ENCODE measurements at regions not wholly inside any gene's neighbourhood (a gene's known extent, or its start where the extent isn't known, plus 50 kb on each side); places are given as distances from the start of the nearest gene placed in this dataset.

DNA sequence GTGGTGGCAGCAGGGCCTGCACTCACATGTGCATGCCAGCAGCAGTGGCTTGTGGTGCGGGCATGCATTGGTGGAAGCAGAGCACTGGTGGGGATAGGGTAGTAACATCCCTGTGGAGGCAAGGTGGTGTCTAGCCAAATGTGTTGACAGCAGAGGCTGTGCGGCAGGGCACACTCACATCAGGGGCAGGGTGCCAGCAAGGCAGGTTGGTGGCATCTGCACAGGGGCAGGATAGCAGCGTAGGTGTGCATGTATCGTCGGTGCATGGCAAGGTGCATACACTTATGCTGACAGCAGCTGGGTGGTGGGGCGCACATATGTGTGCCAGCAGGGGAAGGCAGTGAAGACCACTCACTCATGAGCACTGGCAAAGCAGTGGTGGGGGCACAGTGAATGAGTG is 211.5 kb upstream of the CSNK1A1L start:
- H3K36me3 ChIP-seq (ENCODE audit: control insufficient read depth, insufficient read depth, low read length) = no peaks in the 10 kb centered on the region
- H2AFZ ChIP-seq (ENCODE audit: low read length) = no peak overlapping the region
- no peak for TF ChIP-seq CTCF (conservative IDR thresholded peaks at IDR 0.05 in 1 of 2, IDR thresholded peaks at IDR 0.05 in 1 of 2; ENCODE audit: low read depth in 1 of 2, low read length in 2 of 2)
- TF ChIP-seq EZH2 (IDR thresholded peaks at IDR 0.05; ENCODE audit: low read length, missing control alignments) = no peak
- no peak overlapping the region for H3K27ac ChIP-seq (ENCODE audit: insufficient read depth, low read length)
- no peaks in the 10 kb centered on the region for H4K20me1 ChIP-seq (ENCODE audit: control insufficient read depth, extremely low read depth, insufficient read depth, low read length)
- H3K9me3 ChIP-seq (ENCODE audit: control insufficient read depth, insufficient read depth, low read depth, low read length) = peaks cover 1% of the 10 kb centered on the region
- no peak overlapping the region for H3K4me2 ChIP-seq (ENCODE audit: extremely low read depth, insufficient read depth, low read length)
- H3K27me3 ChIP-seq (ENCODE audit: control insufficient read depth, insufficient read depth, low read length) = no peaks in the 10 kb centered on the region
- H3K4me3 ChIP-seq (replicated peaks in 1 of 4; ENCODE audit: control extremely low read depth in 1 of 4, insufficient read depth in 1 of 4, low read depth in 3 of 4, low read length in 4 of 4) = no peak overlapping the region
- H3K9ac ChIP-seq (ENCODE audit: insufficient read depth, low read length) = no peak overlapping the region
- DNase-seq (ENCODE audit: low read depth in 2 of 2) = no peak
- H3K4me1 ChIP-seq (ENCODE audit: control insufficient read depth, extremely low read depth, insufficient read depth, low read length) = peaks cover 4% of the 10 kb centered on the region
- no peaks in the 10 kb centered on the region for H3K79me2 ChIP-seq (ENCODE audit: control insufficient read depth, insufficient read depth, low read length)

GRCh38 chr13:37313372-37313771 is 207.9 kb upstream of the CSNK1A1L start:
- Histone ChIP-seq H2AFZ (ENCODE audit: low read length) (no peak overlapping the region), H3K36me3 (ENCODE audit: control insufficient read depth, insufficient read depth, low read length) (no peaks in the 10 kb centered on the region), H3K4me3 (replicated peaks in 1 of 4; ENCODE audit: control extremely low read depth in 1 of 4, insufficient read depth in 1 of 4, low read depth in 3 of 4, low read length in 4 of 4) (no peak overlapping the region), H3K4me2 (ENCODE audit: extremely low read depth, insufficient read depth, low read length) (peak overlapping the region; percentile 55), H4K20me1 (ENCODE audit: control insufficient read depth, extremely low read depth, insufficient read depth, low read length) (no peaks in the 10 kb centered on the region), H3K9me3 (ENCODE audit: control insufficient read depth, insufficient read depth, low read depth, low read length) (peaks cover 1% of the 10 kb centered on the region), H3K27me3 (ENCODE audit: control insufficient read depth, insufficient read depth, low read length) (no peaks in the 10 kb centered on the region), H3K79me2 (ENCODE audit: control insufficient read depth, insufficient read depth, low read length) (no peaks in the 10 kb centered on the region), H3K4me1 (ENCODE audit: control insufficient read depth, extremely low read depth, insufficient read depth, low read length) (peaks cover 4% of the 10 kb centered on the region), H3K9ac (ENCODE audit: insufficient read depth, low read length) (no peak overlapping the region), H3K27ac (ENCODE audit: insufficient read depth, low read length) (no peak overlapping the region)
- peak; percentile 91 to 95 for DNase-seq (ENCODE audit: low read depth in 2 of 2)
- no peak for TF ChIP-seq EZH2 (IDR thresholded peaks at IDR 0.05; ENCODE audit: low read length, missing control alignments)

DNA sequence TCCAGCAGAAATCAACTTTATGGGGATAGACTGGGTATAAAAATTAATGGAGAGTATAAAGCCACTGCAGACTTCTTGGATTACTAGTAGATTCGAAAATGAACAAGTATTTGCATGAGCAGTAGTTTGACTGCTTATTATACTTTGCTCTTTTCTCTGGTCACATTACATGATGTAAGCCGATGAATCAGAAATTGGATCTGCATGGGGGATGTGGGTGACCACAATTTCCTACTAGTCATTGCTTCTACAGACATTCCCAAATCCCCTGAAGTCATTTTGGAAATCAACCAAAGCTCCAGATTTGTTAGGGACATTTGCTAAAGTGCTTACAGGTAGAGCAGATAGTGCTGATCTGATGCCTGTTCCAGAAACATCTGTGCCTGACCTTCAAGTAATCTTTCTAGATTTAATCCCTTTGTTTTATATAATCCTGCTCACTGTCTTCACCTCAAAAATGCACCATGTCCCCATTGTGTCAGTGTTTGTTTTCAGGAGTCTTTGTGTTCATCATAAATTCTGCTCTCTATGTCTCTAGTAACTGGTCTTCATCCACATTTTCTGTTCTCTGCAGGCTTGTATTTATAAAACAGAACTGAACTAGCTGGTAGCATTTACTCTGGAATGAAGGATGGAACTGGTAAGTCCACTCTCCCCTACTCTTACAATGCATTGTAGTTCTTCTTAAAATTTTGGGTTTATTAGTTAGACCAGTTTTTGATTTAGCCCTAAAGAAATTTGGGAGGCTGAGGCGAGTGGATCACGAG is 201.5 kb upstream of the CSNK1A1L start:
- Histone ChIP-seq H3K36me3 (ENCODE audit: control insufficient read depth, insufficient read depth, low read length) (no peaks in the 10 kb centered on the region), H3K4me3 (replicated peaks in 1 of 4; ENCODE audit: control extremely low read depth in 1 of 4, insufficient read depth in 1 of 4, low read depth in 3 of 4, low read length in 4 of 4) (no peak overlapping the region), H4K20me1 (ENCODE audit: control insufficient read depth, extremely low read depth, insufficient read depth, low read length) (no peaks in the 10 kb centered on the region), H3K4me1 (ENCODE audit: control insufficient read depth, extremely low read depth, insufficient read depth, low read length) (peaks cover 2% of the 10 kb centered on the region), H3K4me2 (ENCODE audit: extremely low read depth, insufficient read depth, low read length) (peak overlapping the region; percentile 20), H3K27me3 (ENCODE audit: control insufficient read depth, insufficient read depth, low read length) (no peaks in the 10 kb centered on the region), H2AFZ (ENCODE audit: low read length) (no peak overlapping the region), H3K9me3 (ENCODE audit: control insufficient read depth, insufficient read depth, low read depth, low read length) (no peaks in the 10 kb centered on the region), H3K9ac (ENCODE audit: insufficient read depth, low read length) (no peak overlapping the region), H3K27ac (ENCODE audit: insufficient read depth, low read length) (peak overlapping the region; percentile 44), H3K79me2 (ENCODE audit: control insufficient read depth, insufficient read depth, low read length) (no peaks in the 10 kb centered on the region)
- TF ChIP-seq EZH2 (IDR thresholded peaks at IDR 0.05; ENCODE audit: low read length, missing control alignments) (no peak), CTCF (conservative IDR thresholded peaks at IDR 0.05 in 1 of 2, IDR thresholded peaks at IDR 0.05 in 1 of 2; ENCODE audit: low read depth in 1 of 2, low read length in 2 of 2) (no peak)
- peak; percentile 93 to 99 for DNase-seq (ENCODE audit: low read depth in 2 of 2)

All from fibroblast of lung (primary cell).